ENCODE measurements at regions not wholly inside any gene's neighbourhood (a gene's known extent, or its start where the extent isn't known, plus 50 kb on each side); places are given as distances from the start of the nearest gene placed in this dataset.

DNA sequence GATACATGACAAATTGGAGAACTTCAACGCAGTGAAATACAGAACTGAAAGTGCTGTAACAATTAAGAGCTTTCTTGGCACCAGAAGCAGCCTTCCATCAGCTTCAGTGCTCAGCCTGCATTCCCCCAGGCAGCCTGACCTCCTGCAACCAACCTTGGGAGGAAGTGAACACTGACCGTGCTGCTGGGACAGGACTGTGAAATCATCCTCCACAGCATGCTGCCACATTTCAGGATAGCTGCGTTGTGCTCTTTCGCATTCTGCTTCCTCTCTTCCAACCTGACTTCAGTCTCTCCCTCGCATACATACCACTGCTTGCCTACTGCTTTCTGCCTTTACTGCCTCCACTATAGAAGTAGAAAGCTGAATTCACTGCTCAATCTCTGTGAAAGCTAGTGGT lies 388.6 kb downstream of the RWDD3 start (continued):
- TF ChIP-seq, protein P1, sequence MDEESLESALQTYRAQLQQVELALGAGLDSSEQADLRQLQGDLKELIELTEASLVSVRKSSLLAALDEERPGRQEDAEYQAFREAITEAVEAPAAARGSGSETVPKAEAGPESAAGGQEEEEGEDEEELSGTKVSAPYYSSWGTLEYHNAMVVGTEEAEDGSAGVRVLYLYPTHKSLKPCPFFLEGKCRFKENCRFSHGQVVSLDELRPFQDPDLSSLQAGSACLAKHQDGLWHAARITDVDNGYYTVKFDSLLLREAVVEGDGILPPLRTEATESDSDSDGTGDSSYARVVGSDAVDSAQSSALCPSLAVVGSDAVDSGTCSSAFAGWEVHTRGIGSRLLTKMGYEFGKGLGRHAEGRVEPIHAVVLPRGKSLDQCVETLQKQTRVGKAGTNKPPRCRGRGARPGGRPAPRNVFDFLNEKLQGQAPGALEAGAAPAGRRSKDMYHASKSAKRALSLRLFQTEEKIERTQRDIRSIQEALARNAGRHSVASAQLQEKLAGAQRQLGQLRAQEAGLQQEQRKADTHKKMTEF (CRISPR knock-in tag; IDR thresholded peaks at IDR 0.05): no peak

GRCh38 chr1:95625224-95625623 lies 391.2 kb downstream of the RWDD3 start:
- Histone ChIP-seq H3K27ac (ENCODE audit: extremely low read length, insufficient read depth, low read length) (no peak overlapping the region), H3K9ac (ENCODE audit: insufficient read depth, low read depth, low read length) (no peak overlapping the region), H2AFZ (ENCODE audit: low read length) (no peak overlapping the region), H3K4me2 (ENCODE audit: low read depth, low read length) (no peak overlapping the region), H3K4me1 (ENCODE audit: insufficient read depth, low read length) (peaks cover 10% of the 10 kb centered on the region), H3K4me3 (replicated peaks in 1 of 3; ENCODE audit: insufficient read depth in 1 of 3, low read depth in 2 of 3, low read length in 3 of 3) (no peak overlapping the region), H4K20me1 (ENCODE audit: insufficient read depth, low read length) (no peaks in the 10 kb centered on the region), H3K27me3 (ENCODE audit: control insufficient read depth in 1 of 2, insufficient read depth in 2 of 2, low read length in 2 of 2) (no peaks in the 10 kb centered on the region), H3K9me3 (ENCODE audit: low read length) (no peaks in the 10 kb centered on the region), H3K36me3 (replicated peaks in 1 of 2; ENCODE audit: control insufficient read depth in 1 of 2, insufficient read depth in 2 of 2, low read length in 2 of 2) (no peaks in the 10 kb centered on the region), H3K79me2 (ENCODE audit: insufficient read depth, low read length) (no peaks in the 10 kb centered on the region)
- peak; percentile 97 for ATAC-seq
- intact Hi-C loops (cut with micrococcal nuclease; ENCODE audit: unreplicated experiment) (no loop called here), in situ Hi-C loops (cut with HindIII; ENCODE audit: extremely low pct_ligation_motif_present, low pct_unique_long_range_greater_than_20kb) (no loop called here)
- TF ChIP-seq, protein P2, sequence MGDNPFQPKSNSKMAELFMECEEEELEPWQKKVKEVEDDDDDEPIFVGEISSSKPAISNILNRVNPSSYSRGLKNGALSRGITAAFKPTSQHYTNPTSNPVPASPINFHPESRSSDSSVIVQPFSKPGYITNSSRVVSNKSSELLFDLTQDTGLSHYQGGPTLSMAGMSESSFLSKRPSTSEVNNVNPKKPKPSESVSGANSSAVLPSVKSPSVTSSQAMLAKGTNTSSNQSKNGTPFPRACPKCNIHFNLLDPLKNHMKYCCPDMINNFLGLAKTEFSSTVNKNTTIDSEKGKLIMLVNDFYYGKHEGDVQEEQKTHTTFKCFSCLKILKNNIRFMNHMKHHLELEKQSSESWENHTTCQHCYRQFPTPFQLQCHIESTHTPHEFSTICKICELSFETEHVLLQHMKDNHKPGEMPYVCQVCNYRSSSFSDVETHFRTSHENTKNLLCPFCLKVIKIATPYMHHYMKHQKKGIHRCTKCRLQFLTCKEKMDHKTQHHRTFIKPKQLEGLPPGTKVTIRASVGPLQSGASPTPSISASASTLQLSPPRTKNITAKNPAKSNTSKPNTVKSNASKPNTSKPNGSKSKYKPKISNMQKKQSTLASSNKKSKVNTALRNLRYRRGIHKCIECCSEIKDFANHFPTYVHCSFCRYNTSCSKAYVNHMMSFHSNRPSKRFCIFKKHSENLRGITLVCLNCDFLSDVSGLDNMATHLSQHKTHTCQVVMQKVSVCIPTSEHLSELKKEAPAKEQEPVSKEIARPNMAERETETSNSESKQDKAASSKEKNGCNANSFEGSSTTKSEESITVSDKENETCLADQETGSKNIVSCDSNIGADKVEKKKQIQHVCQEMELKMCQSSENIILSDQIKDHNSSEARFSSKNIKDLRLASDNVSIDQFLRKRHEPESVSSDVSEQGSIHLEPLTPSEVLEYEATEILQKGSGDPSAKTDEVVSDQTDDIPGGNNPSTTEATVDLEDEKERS (CRISPR knock-in tag; IDR thresholded peaks at IDR 0.05): no peak
- TF ChIP-seq ZNF121 (CRISPR knock-in tag; IDR thresholded peaks at IDR 0.05): no peak
- TF ChIP-seq FOXA1 (IDR thresholded peaks at IDR 0.05): no peak
- TF ChIP-seq FOXA1 (CRISPR knock-in tag; IDR thresholded peaks at IDR 0.05): peak; percentile 68
- TF ChIP-seq ATM (IDR thresholded peaks at IDR 0.05; ENCODE audit: borderline replicate concordance): no peak
- TF ChIP-seq HOXA9 (CRISPR knock-in tag; IDR thresholded peaks at IDR 0.05; ENCODE audit: borderline replicate concordance): no peak
- peak; percentile 50 for TF ChIP-seq PPARG (CRISPR knock-in tag; conservative IDR thresholded peaks at IDR 0.05)
- TF ChIP-seq RXRB (CRISPR knock-in tag; IDR thresholded peaks at IDR 0.05; ENCODE audit: borderline replicate concordance): no peak
- peak; percentile 44; the same call in 1 of the 2 replicates for TF ChIP-seq HNF4A (CRISPR knock-in tag; IDR thresholded peaks at IDR 0.05)
- TF ChIP-seq ZNF3 (CRISPR knock-in tag; IDR thresholded peaks at IDR 0.05): no peak
- no peak for TF ChIP-seq FOXP1 (IDR thresholded peaks at IDR 0.05)
- peak; percentile 27; the same call in 1 of the 2 replicates for TF ChIP-seq FOXP1 (CRISPR knock-in tag; IDR thresholded peaks at IDR 0.05)
- TF ChIP-seq, protein P3, sequence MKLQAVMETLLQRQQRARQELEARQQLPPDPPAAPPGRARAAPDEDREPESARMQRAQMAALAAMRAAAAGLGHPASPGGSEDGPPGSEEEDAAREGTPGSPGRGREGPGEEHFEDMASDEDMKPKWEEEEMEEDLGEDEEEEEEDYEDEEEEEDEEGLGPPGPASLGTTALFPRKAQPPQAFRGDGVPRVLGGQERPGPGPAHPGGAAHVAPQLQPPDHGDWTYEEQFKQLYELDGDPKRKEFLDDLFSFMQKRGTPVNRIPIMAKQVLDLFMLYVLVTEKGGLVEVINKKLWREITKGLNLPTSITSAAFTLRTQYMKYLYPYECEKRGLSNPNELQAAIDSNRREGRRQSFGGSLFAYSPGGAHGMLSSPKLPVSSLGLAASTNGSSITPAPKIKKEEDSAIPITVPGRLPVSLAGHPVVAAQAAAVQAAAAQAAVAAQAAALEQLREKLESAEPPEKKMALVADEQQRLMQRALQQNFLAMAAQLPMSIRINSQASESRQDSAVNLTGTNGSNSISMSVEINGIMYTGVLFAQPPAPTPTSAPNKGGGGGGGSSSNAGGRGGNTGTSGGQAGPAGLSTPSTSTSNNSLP (IDR thresholded peaks at IDR 0.05; ENCODE audit: low read depth, low read length): 0 out of 2 replicates have a peak, but pooled peaks have one; percentile 23
- no peak for TF ChIP-seq ZBTB49 (CRISPR knock-in tag; IDR thresholded peaks at IDR 0.05; ENCODE audit: borderline replicate concordance)
- TF ChIP-seq ZNF775 (CRISPR knock-in tag; IDR thresholded peaks at IDR 0.05; ENCODE audit: borderline replicate concordance): no peak
- peak; percentile 62 for TF ChIP-seq FOXA3 (CRISPR knock-in tag; IDR thresholded peaks at IDR 0.05)
- FAIRE-seq: no peak
- 0% methylated on average over 1 of the region's 1 CpG for WGBS (ENCODE audit: low lambda C conversion rate)
- ChIA-PET POLR2A (no interaction called here), CTCF (ENCODE audit: low intra/inter-chr PET ratio, low total read pairs) (no interaction called here)
- BruUV-seq (replicated peaks): no TSS peak
- peak; percentile 43 for DNase-seq (ENCODE audit: low spot score)
